ENCODE measurements at regions not wholly inside any gene's neighbourhood (a gene's known extent, or its start where the extent isn't known, plus 50 kb on each side); places are given as distances from the start of the nearest gene placed in this dataset.

DNA sequence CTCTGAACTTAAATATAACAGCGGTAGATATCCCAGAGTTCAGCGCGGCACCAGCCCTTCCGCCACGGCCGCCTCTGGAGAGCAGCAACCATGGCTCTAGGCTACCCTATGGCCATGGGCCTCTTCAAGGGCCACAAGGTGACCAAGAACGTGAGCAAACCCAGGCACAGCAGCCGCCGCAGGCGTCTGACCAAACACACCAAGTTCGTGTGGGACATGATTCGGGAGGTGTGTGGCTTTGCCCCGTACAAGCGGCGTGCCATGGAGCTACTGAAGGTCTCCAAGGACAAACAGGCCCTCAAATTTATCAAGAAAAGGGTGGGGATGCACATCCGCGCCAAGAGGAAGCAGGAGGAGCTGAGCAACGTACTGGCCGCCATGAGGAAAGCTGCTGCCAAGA is 229.0 kb downstream of the ACTL7B start:
- TF ChIP-seq, protein P1, sequence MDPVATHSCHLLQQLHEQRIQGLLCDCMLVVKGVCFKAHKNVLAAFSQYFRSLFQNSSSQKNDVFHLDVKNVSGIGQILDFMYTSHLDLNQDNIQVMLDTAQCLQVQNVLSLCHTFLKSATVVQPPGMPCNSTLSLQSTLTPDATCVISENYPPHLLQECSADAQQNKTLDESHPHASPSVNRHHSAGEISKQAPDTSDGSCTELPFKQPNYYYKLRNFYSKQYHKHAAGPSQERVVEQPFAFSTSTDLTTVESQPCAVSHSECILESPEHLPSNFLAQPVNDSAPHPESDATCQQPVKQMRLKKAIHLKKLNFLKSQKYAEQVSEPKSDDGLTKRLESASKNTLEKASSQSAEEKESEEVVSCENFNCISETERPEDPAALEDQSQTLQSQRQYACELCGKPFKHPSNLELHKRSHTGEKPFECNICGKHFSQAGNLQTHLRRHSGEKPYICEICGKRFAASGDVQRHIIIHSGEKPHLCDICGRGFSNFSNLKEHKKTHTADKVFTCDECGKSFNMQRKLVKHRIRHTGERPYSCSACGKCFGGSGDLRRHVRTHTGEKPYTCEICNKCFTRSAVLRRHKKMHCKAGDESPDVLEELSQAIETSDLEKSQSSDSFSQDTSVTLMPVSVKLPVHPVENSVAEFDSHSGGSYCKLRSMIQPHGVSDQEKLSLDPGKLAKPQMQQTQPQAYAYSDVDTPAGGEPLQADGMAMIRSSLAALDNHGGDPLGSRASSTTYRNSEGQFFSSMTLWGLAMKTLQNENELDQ (tag by site-specific recombination; IDR thresholded peaks at IDR 0.05; ENCODE audit: low read depth): no peak
- TF ChIP-seq SETDB1 (IDR thresholded peaks at IDR 0.05; ENCODE audit: insufficient read length, low read length) (no peak), ZNF223 (tag by site-specific recombination; IDR thresholded peaks at IDR 0.05) (no peak), REPIN1 (tag by site-specific recombination; IDR thresholded peaks at IDR 0.05; ENCODE audit: low read depth) (no peak), ZNF138 (tag by site-specific recombination; IDR thresholded peaks at IDR 0.05; ENCODE audit: borderline replicate concordance) (no peak)
- TF ChIP-seq, protein P2, sequence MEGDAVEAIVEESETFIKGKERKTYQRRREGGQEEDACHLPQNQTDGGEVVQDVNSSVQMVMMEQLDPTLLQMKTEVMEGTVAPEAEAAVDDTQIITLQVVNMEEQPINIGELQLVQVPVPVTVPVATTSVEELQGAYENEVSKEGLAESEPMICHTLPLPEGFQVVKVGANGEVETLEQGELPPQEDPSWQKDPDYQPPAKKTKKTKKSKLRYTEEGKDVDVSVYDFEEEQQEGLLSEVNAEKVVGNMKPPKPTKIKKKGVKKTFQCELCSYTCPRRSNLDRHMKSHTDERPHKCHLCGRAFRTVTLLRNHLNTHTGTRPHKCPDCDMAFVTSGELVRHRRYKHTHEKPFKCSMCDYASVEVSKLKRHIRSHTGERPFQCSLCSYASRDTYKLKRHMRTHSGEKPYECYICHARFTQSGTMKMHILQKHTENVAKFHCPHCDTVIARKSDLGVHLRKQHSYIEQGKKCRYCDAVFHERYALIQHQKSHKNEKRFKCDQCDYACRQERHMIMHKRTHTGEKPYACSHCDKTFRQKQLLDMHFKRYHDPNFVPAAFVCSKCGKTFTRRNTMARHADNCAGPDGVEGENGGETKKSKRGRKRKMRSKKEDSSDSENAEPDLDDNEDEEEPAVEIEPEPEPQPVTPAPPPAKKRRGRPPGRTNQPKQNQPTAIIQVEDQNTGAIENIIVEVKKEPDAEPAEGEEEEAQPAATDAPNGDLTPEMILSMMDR (tag by site-specific recombination; IDR thresholded peaks at IDR 0.05): no peak
- TF ChIP-seq, protein P3, sequence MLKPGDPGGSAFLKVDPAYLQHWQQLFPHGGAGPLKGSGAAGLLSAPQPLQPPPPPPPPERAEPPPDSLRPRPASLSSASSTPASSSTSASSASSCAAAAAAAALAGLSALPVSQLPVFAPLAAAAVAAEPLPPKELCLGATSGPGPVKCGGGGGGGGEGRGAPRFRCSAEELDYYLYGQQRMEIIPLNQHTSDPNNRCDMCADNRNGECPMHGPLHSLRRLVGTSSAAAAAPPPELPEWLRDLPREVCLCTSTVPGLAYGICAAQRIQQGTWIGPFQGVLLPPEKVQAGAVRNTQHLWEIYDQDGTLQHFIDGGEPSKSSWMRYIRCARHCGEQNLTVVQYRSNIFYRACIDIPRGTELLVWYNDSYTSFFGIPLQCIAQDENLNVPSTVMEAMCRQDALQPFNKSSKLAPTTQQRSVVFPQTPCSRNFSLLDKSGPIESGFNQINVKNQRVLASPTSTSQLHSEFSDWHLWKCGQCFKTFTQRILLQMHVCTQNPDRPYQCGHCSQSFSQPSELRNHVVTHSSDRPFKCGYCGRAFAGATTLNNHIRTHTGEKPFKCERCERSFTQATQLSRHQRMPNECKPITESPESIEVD (tag by site-specific recombination; IDR thresholded peaks at IDR 0.05): no peak
- TF ChIP-seq, protein P4, sequence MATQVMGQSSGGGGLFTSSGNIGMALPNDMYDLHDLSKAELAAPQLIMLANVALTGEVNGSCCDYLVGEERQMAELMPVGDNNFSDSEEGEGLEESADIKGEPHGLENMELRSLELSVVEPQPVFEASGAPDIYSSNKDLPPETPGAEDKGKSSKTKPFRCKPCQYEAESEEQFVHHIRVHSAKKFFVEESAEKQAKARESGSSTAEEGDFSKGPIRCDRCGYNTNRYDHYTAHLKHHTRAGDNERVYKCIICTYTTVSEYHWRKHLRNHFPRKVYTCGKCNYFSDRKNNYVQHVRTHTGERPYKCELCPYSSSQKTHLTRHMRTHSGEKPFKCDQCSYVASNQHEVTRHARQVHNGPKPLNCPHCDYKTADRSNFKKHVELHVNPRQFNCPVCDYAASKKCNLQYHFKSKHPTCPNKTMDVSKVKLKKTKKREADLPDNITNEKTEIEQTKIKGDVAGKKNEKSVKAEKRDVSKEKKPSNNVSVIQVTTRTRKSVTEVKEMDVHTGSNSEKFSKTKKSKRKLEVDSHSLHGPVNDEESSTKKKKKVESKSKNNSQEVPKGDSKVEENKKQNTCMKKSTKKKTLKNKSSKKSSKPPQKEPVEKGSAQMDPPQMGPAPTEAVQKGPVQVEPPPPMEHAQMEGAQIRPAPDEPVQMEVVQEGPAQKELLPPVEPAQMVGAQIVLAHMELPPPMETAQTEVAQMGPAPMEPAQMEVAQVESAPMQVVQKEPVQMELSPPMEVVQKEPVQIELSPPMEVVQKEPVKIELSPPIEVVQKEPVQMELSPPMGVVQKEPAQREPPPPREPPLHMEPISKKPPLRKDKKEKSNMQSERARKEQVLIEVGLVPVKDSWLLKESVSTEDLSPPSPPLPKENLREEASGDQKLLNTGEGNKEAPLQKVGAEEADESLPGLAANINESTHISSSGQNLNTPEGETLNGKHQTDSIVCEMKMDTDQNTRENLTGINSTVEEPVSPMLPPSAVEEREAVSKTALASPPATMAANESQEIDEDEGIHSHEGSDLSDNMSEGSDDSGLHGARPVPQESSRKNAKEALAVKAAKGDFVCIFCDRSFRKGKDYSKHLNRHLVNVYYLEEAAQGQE (tag by site-specific recombination; IDR thresholded peaks at IDR 0.05): no peak
- TF ChIP-seq, protein P5, sequence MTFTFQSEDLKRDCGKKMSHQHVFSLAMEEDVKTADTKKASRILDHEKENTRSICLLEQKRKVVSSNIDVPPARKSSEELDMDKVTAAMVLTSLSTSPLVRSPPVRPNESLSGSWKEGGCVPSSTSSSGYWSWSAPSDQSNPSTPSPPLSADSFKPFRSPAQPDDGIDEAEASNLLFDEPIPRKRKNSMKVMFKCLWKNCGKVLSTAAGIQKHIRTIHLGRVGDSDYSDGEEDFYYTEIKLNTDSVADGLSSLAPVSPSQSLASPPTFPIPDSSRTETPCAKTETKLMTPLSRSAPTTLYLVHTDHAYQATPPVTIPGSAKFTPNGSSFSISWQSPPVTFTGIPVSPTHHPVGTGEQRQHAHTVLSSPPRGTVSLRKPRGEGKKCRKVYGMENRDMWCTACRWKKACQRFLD (tag by site-specific recombination; IDR thresholded peaks at IDR 0.05): no peak
